ENCODE measurements at regions not wholly inside any gene's neighbourhood (a gene's known extent, or its start where the extent isn't known, plus 50 kb on each side); places are given as distances from the start of the nearest gene placed in this dataset.

GRCh38 chr9:134236001-134236421 lies 71.6 kb upstream of the RNU6ATAC start:
- H3K79me2 ChIP-seq (ENCODE audit: insufficient read depth, low read length) = no peaks in the 10 kb centered on the region
- BruUV-seq (replicated peaks) = no TSS peak
- no peak overlapping the region for H3K4me3 ChIP-seq (replicated peaks in 1 of 2; ENCODE audit: low read depth in 1 of 2, low read length in 2 of 2)
- H3K27ac ChIP-seq (ENCODE audit: low read depth, low read length) = no peak overlapping the region
- intact Hi-C loops (cut with micrococcal nuclease) = no loop called here
- H3K9me3 ChIP-seq (ENCODE audit: control insufficient read depth in 1 of 2, insufficient read depth in 1 of 2, low read depth in 1 of 2, low read length in 2 of 2) = no peaks in the 10 kb centered on the region
- ChIA-PET POLR2A (no interaction called here), CTCF (no interaction called here), RAD21 (ENCODE audit: low non-redundant PET in 1 of 2, low total read pairs in 2 of 2, uncharacterized antibody in 2 of 2, unreplicated experiment in 2 of 2) (no interaction called here)
- no peaks in the 10 kb centered on the region for H3K36me3 ChIP-seq (ENCODE audit: control insufficient read depth in 1 of 2, insufficient read depth in 2 of 2, low read length in 2 of 2)
- no peak overlapping the region for H2AFZ ChIP-seq (ENCODE audit: low read depth, low read length, poor library complexity, severe bottlenecking)
- H3K9ac ChIP-seq (ENCODE audit: low read length) = no peak overlapping the region
- TF ChIP-seq EZH2 (IDR thresholded peaks at IDR 0.05) (no peak), CEBPB (IDR thresholded peaks at IDR 0.05; ENCODE audit: low read depth) (no peak)
- H4K20me1 ChIP-seq (ENCODE audit: insufficient read depth) = no peaks in the 10 kb centered on the region
- ATAC-seq = no peak
- no peaks in the 10 kb centered on the region for H3K9me2 ChIP-seq (ENCODE audit: insufficient read depth)
- DNase-seq (ENCODE audit: low read depth, low spot score) = no peak
- H3K4me1 ChIP-seq (ENCODE audit: control insufficient read depth in 1 of 2, insufficient read depth in 2 of 2, low read length in 2 of 2) = no peaks in the 10 kb centered on the region; a peak in 1 of 4 replicates
- no peak overlapping the region for H3K4me2 ChIP-seq (ENCODE audit: low read length)
- H3K27me3 ChIP-seq (ENCODE audit: insufficient read depth, low read length) = no peaks in the 10 kb centered on the region

- Histone ChIP-seq H3K4me1 (ENCODE audit: control insufficient read depth in 1 of 2, insufficient read depth in 2 of 2, low read length in 2 of 2) (no peaks in the 10 kb centered on the region; a peak in 1 of 4 replicates), H3K27me3 (ENCODE audit: insufficient read depth, low read length) (no peaks in the 10 kb centered on the region), H3K27ac (ENCODE audit: low read depth, low read length) (no peak overlapping the region), H3K4me3 (replicated peaks in 1 of 2; ENCODE audit: low read depth in 1 of 2, low read length in 2 of 2) (no peak overlapping the region), H3K9me3 (ENCODE audit: control insufficient read depth in 1 of 2, insufficient read depth in 1 of 2, low read depth in 1 of 2, low read length in 2 of 2) (no peaks in the 10 kb centered on the region), H2AFZ (ENCODE audit: low read depth, low read length, poor library complexity, severe bottlenecking) (no peak overlapping the region), H4K20me1 (ENCODE audit: insufficient read depth) (no peaks in the 10 kb centered on the region), H3K79me2 (ENCODE audit: insufficient read depth, low read length) (no peaks in the 10 kb centered on the region), H3K4me2 (ENCODE audit: low read length) (no peak overlapping the region), H3K9ac (ENCODE audit: low read length) (no peak overlapping the region), H3K9me2 (ENCODE audit: insufficient read depth) (no peaks in the 10 kb centered on the region), H3K36me3 (ENCODE audit: control insufficient read depth in 1 of 2, insufficient read depth in 2 of 2, low read length in 2 of 2) (no peaks in the 10 kb centered on the region)
- ChIA-PET CTCF (no interaction called here), RAD21 (ENCODE audit: low non-redundant PET in 1 of 2, low total read pairs in 2 of 2, uncharacterized antibody in 2 of 2, unreplicated experiment in 2 of 2) (no interaction called here), POLR2A (no interaction called here)
- DNase-seq (ENCODE audit: low read depth, low spot score) (no peak), ATAC-seq (no peak)
- intact Hi-C loops (cut with micrococcal nuclease) = no loop called here
- no TSS peak for BruUV-seq (replicated peaks)
- no peak for TF ChIP-seq SRF (IDR thresholded peaks at IDR 0.05; ENCODE audit: low read depth)
- no peak for TF ChIP-seq SIN3A (IDR thresholded peaks at IDR 0.05; ENCODE audit: low read depth)
- no peak for TF ChIP-seq POLR2A (IDR thresholded peaks at IDR 0.05; ENCODE audit: borderline replicate concordance, extremely low read depth, insufficient read depth, insufficient read length)
- TF ChIP-seq CBX3 (IDR thresholded peaks at IDR 0.05; ENCODE audit: low read depth) = no peak
- no peak for TF ChIP-seq EZH2 (IDR thresholded peaks at IDR 0.05)
Observed at GRCh38 chr9:134236935-134237629, 72.7 kb upstream of the RNU6ATAC start.
